ENCODE measurements at regions not wholly inside any gene's neighbourhood (a gene's known extent, or its start where the extent isn't known, plus 50 kb on each side); places are given as distances from the start of the nearest gene placed in this dataset.

DNA sequence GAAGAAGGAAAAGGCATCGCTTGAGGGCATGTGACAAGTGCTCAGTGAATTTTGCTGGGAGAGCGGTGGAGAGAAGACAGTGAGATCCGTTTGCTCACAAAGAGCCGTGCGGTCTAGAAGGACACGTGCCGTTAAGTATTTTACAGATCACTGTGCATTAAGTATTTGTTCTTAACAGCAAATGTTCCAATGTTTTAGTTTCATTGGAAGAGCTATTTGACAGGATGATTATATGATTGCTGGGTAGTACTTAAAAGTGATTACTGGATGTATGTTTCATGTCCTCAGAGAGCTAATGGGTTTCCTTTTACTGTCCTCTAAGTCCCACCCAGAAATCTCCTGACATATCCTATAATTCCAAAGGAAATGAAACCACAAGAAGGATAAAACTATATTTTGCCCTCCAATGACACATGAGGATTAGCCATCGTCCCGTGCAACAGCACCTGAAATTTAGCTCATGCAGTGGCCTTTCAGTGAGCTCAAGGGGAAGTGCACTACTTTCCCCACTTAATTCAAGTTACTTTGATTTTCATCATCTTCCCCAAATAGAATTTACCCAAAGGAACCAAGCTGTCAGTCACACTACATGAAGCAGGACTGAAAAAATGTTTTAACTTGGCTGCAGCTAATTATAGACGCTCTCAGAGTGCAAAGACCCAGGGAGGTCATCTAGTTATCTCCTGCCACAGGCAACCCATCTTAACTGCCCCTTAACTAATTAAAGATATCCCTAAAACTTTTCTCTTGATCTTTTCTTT, 80.3 kb downstream of the KLF6 start:
- H3K36me3 ChIP-seq (ENCODE audit: insufficient read depth, low read length): no peaks in the 10 kb centered on the region
- H3K4me3 ChIP-seq (ENCODE audit: low read length): no peak overlapping the region
- H3K9me3 ChIP-seq (ENCODE audit: insufficient read depth, low read depth, low read length): no peaks in the 10 kb centered on the region
- H3K4me1 ChIP-seq (ENCODE audit: insufficient read depth, low read length): peaks cover 14% of the 10 kb centered on the region
- no peak overlapping the region for H3K27ac ChIP-seq (ENCODE audit: low read depth, low read length)
- 95% methylated on average over 10 of the region's 10 CpGs for WGBS
- no peak overlapping the region for H3K9ac ChIP-seq (ENCODE audit: low read depth, low read length)
- H3K27me3 ChIP-seq (ENCODE audit: insufficient read depth, low read length): no peaks in the 10 kb centered on the region

- WGBS: 100% methylated on average over 1 of the region's 1 CpG
- Histone ChIP-seq H3K4me1 (ENCODE audit: insufficient read depth, low read length) (peaks cover 17% of the 10 kb centered on the region), H3K27me3 (ENCODE audit: insufficient read depth, low read length) (no peaks in the 10 kb centered on the region), H3K36me3 (ENCODE audit: insufficient read depth, low read length) (no peaks in the 10 kb centered on the region), H3K4me3 (ENCODE audit: low read length) (no peak overlapping the region), H3K9ac (ENCODE audit: low read depth, low read length) (no peak overlapping the region), H3K9me3 (ENCODE audit: insufficient read depth, low read depth, low read length) (no peaks in the 10 kb centered on the region), H3K27ac (ENCODE audit: low read depth, low read length) (no peak overlapping the region)
Observed at GRCh38 chr10:3702569-3702968, 82.4 kb downstream of the KLF6 start.

DNA sequence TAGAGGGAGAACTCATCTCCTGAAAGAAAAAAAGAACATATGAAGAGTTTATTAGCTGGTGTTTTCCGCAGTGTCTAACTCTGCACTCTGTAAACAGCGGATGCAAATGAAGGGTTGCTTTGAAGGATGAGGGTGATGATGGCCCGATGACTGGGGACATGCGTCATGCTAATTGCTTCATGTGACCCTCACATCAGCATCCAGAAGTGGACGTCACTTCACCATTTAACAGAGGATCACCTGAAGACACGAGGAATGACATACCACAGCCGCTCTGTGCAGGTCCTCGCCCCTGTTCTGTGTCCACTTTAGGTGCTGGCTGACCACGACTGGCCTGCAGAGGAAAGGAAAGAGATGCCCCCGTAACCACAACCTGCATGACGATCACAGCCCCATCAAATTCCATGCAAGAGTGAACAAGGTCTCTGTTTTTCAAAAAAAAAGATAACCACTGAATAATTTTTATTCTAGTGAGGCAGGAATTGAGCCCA, 82.9 kb downstream of the KLF6 start:
- Histone ChIP-seq H3K36me3 (ENCODE audit: insufficient read depth, low read length) (no peaks in the 10 kb centered on the region), H3K4me1 (ENCODE audit: insufficient read depth, low read length) (peaks cover 17% of the 10 kb centered on the region), H3K27ac (ENCODE audit: low read depth, low read length) (no peak overlapping the region), H3K4me3 (ENCODE audit: low read length) (no peak overlapping the region), H3K27me3 (ENCODE audit: insufficient read depth, low read length) (no peaks in the 10 kb centered on the region), H3K9ac (ENCODE audit: low read depth, low read length) (no peak overlapping the region), H3K9me3 (ENCODE audit: insufficient read depth, low read depth, low read length) (no peaks in the 10 kb centered on the region)
- WGBS: 96% methylated on average over 10 of the region's 11 CpGs

DNA sequence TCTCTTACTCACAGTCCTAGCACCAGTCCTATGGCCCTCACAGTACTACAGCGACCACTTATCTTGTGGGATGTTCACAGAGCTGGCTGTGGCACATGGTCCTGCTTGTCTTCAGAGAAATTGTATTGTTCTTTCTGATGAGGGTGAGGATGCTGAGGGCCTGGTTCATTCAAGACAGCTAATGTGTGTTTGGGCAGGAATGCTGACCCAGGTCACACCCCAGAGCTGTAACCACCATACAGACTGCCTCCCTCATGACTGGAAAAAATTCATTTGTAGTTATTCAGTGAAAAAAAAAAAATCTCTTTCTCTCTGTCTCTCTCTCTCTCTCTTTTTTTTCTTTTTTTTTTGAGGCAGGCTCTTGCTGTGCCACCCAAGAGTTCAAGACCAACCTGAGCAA, 83.5 kb downstream of the KLF6 start:
- H3K27ac ChIP-seq (ENCODE audit: low read depth, low read length): no peak overlapping the region
- H3K9me3 ChIP-seq (ENCODE audit: insufficient read depth, low read depth, low read length): no peaks in the 10 kb centered on the region
- no peak overlapping the region for H3K4me3 ChIP-seq (ENCODE audit: low read length)
- no peaks in the 10 kb centered on the region for H3K36me3 ChIP-seq (ENCODE audit: insufficient read depth, low read length)
- whole genome bisulfite sequencing: 100% methylated on average over 1 of the region's 1 CpG
- no peaks in the 10 kb centered on the region for H3K27me3 ChIP-seq (ENCODE audit: insufficient read depth, low read length)
- peaks cover 17% of the 10 kb centered on the region for H3K4me1 ChIP-seq (ENCODE audit: insufficient read depth, low read length)
- H3K9ac ChIP-seq (ENCODE audit: low read depth, low read length): no peak overlapping the region

- no peaks in the 10 kb centered on the region for H3K36me3 ChIP-seq (ENCODE audit: insufficient read depth, low read length)
- 97% methylated on average over 2 of the region's 3 CpGs for WGBS
- H3K4me1 ChIP-seq (ENCODE audit: insufficient read depth, low read length): peaks cover 17% of the 10 kb centered on the region
- H3K27me3 ChIP-seq (ENCODE audit: insufficient read depth, low read length): no peaks in the 10 kb centered on the region
- H3K9me3 ChIP-seq (ENCODE audit: insufficient read depth, low read depth, low read length): no peaks in the 10 kb centered on the region
- no peak overlapping the region for H3K9ac ChIP-seq (ENCODE audit: low read depth, low read length)
- H3K27ac ChIP-seq (ENCODE audit: low read depth, low read length): no peak overlapping the region; the same call in 1 of the 2 replicates
- no peak overlapping the region for H3K4me3 ChIP-seq (ENCODE audit: low read length)
Observed at GRCh38 chr10:3700531-3701076, 84.4 kb downstream of the KLF6 start.

DNA sequence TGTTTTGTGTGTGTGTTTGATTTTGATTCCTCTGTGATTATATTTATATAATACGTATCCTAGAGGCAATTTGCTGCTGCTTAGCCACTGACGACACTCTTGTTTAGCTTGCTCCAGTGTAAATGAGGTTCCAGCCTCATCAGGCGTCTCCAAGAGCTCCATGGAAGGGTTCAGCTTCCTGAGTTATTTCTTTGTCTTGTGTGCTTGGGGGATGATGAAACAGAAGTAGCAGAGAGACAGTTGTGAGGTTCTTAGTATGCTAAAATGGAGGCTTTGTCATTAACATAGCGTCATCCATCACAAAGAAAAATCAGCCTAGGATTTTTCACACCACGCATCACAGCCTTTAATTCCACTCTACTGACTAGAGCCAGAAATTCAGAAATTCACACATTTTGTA, 85.1 kb downstream of the KLF6 start:
- WGBS: 56% methylated on average over 5 of the region's 5 CpGs
- peaks cover 17% of the 10 kb centered on the region for H3K4me1 ChIP-seq (ENCODE audit: insufficient read depth, low read length)
- no peaks in the 10 kb centered on the region for H3K36me3 ChIP-seq (ENCODE audit: insufficient read depth, low read length)
- H3K27ac ChIP-seq (ENCODE audit: low read depth, low read length): peak overlapping the region; percentile 71; the same call in 1 of the 2 replicates
- H3K4me3 ChIP-seq (ENCODE audit: low read length): no peak overlapping the region
- H3K27me3 ChIP-seq (ENCODE audit: insufficient read depth, low read length): no peaks in the 10 kb centered on the region
- H3K9me3 ChIP-seq (ENCODE audit: insufficient read depth, low read depth, low read length): no peaks in the 10 kb centered on the region
- no peak overlapping the region for H3K9ac ChIP-seq (ENCODE audit: low read depth, low read length)

DNA sequence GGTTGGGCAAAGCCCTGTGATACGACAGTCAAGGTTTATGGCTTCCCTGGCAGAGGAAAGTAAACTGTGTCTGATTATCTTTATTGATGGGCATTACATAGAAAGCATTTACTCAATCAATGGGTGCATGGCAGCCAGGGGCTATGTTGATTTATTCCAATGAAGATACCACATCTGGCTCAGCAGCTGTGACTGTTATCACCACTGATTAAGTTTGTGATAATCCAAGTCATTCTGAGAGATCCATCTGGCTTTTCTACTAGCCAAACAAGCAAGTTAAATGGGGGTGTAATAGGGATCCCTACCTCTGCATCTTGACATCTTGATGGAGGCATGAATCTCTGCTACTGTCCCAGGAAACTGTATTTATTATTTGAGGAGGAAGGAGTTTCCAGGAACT, 86.7 kb downstream of the KLF6 start:
- Histone ChIP-seq H3K4me3 (ENCODE audit: low read length) (no peak overlapping the region), H3K9me3 (ENCODE audit: insufficient read depth, low read depth, low read length) (no peaks in the 10 kb centered on the region), H3K4me1 (ENCODE audit: insufficient read depth, low read length) (peaks cover 22% of the 10 kb centered on the region), H3K9ac (ENCODE audit: low read depth, low read length) (no peak overlapping the region), H3K27ac (ENCODE audit: low read depth, low read length) (no peak overlapping the region), H3K36me3 (ENCODE audit: insufficient read depth, low read length) (no peaks in the 10 kb centered on the region), H3K27me3 (ENCODE audit: insufficient read depth, low read length) (no peaks in the 10 kb centered on the region)
- WGBS: 83% methylated on average over 1 of the region's 1 CpG

DNA sequence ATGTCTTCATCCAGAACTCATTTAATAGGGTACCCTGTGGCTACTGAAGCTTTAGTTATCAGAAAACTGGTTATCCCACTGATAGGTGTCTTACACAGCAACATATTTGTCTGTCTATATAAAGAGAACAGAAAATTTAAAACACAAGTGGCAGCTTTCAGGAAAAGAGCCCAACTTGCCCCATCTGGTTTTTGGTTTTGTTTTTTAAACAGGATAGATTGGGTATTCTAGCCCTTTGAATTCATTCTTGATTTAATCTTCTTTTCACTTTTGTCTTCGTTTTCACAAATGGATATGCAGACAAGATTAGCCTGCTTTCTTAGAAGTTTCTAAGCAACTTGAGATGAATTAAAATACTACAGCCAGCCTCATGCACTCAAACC, 91.3 kb downstream of the KLF6 start:
- no peak overlapping the region for H3K9ac ChIP-seq (ENCODE audit: low read depth, low read length)
- H3K4me1 ChIP-seq (ENCODE audit: insufficient read depth, low read length): peaks cover 7% of the 10 kb centered on the region
- H3K4me3 ChIP-seq (ENCODE audit: low read length): no peak overlapping the region
- no peaks in the 10 kb centered on the region for H3K9me3 ChIP-seq (ENCODE audit: insufficient read depth, low read depth, low read length)
- WGBS: 69% methylated on average over 1 of the region's 1 CpG
- H3K27ac ChIP-seq (ENCODE audit: low read depth, low read length): no peak overlapping the region
- no peaks in the 10 kb centered on the region for H3K27me3 ChIP-seq (ENCODE audit: insufficient read depth, low read length)
- no peaks in the 10 kb centered on the region for H3K36me3 ChIP-seq (ENCODE audit: insufficient read depth, low read length)

DNA sequence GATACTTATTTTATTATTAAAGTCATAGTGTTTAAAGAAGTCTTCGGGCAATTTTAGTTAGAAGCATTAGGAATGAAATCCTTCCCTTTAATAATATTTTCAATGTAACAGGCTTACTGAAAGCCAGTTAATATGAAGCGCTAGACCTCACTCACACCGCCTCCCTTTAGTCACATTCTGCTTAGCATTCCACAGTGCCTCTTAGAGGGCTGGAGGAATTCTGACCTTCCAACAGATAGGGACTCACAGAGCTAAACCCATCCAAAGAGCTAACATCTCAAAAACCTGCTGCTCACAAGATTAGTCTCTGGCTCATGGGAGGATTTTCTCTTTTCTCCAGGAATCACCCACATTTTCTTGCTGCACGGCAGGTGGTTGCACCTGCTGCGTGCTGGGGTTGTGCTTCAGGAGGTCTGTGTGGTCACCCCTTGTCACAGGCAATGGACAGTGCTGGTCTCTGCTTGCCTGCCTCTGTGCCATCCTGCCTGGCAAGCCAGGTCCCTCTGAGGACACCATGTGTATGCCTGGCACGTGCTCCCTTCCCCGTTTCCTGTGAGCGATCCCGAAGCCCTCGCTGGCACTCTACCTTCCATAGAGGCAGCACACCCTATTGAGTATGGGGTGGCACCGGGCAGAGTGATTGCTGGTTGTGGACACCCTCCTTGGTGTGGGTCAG, 91.8 kb downstream of the KLF6 start:
- Histone ChIP-seq H3K36me3 (ENCODE audit: insufficient read depth, low read length) (no peaks in the 10 kb centered on the region), H3K9ac (ENCODE audit: low read depth, low read length) (no peak overlapping the region), H3K27me3 (ENCODE audit: insufficient read depth, low read length) (no peaks in the 10 kb centered on the region), H3K4me3 (ENCODE audit: low read length) (no peak overlapping the region), H3K4me1 (ENCODE audit: insufficient read depth, low read length) (peaks cover 7% of the 10 kb centered on the region), H3K27ac (ENCODE audit: low read depth, low read length) (no peak overlapping the region), H3K9me3 (ENCODE audit: insufficient read depth, low read depth, low read length) (no peaks in the 10 kb centered on the region)
- 96% methylated on average over 9 of the region's 11 CpGs for WGBS

DNA sequence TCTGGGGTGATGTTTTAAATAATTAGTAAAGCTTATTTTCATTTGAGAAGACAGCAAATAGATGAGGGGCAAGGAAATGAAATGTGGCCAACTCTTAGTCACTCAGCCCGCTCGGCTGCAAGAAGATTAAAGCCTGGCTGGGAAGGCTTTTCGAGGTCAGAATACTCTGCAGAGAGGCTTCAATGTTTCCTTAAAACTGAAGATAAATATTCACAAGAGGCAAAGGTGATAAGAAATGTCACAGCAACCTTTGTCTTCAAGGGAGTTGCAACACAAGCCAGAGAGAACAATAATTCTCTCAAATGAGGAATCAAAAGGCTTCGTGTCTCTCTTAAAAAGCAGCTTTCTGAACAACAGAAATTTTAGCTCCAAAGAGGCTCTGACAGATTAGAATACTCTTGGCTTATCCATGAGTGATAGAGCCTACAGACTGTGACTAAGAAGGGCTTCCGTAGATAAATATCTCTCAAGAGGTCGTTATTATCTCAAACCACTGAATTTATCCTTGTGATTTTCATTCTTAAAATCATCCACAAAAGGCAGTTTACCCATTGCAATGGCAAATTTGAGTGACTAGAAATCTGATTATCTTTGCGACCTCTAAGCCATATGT, 92.5 kb downstream of the KLF6 start:
- no peaks in the 10 kb centered on the region for H3K36me3 ChIP-seq (ENCODE audit: insufficient read depth, low read length)
- H3K4me3 ChIP-seq (ENCODE audit: low read length): no peak overlapping the region
- no peak overlapping the region for H3K9ac ChIP-seq (ENCODE audit: low read depth, low read length)
- no peak overlapping the region for H3K27ac ChIP-seq (ENCODE audit: low read depth, low read length)
- WGBS: 88% methylated on average over 6 of the region's 7 CpGs
- peaks cover 7% of the 10 kb centered on the region for H3K4me1 ChIP-seq (ENCODE audit: insufficient read depth, low read length)
- no peaks in the 10 kb centered on the region for H3K27me3 ChIP-seq (ENCODE audit: insufficient read depth, low read length)
- no peaks in the 10 kb centered on the region for H3K9me3 ChIP-seq (ENCODE audit: insufficient read depth, low read depth, low read length)

DNA sequence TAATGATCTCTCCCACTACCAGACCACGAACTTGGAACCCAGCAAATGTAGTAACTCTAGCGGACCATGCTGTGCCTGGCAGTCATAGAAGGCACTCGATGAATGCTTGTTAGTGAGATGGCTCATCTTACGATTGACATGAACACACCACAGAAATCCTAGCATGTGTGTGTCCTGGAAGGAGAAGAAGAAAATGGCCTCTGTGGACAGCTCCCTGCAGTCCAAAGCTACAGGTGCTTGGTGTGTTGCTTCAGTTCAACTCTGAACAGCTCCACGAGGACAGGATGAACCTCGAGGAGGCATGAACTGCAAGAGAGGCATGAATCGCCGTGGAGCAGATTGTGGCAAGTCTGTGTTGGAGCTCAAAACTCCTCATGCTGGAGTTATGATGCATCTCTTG, 93.5 kb downstream of the KLF6 start:
- Histone ChIP-seq H3K27ac (ENCODE audit: low read depth, low read length) (no peak overlapping the region), H3K4me3 (ENCODE audit: low read length) (no peak overlapping the region), H3K27me3 (ENCODE audit: insufficient read depth, low read length) (no peaks in the 10 kb centered on the region), H3K4me1 (ENCODE audit: insufficient read depth, low read length) (peaks cover 7% of the 10 kb centered on the region), H3K9ac (ENCODE audit: low read depth, low read length) (no peak overlapping the region), H3K9me3 (ENCODE audit: insufficient read depth, low read depth, low read length) (no peaks in the 10 kb centered on the region), H3K36me3 (ENCODE audit: insufficient read depth, low read length) (no peaks in the 10 kb centered on the region)
- WGBS: 95% methylated on average over 8 of the region's 8 CpGs
